ENCODE measurements at regions not wholly inside any gene's neighbourhood (a gene's known extent, or its start where the extent isn't known, plus 50 kb on each side); places are given as distances from the start of the nearest gene placed in this dataset.

- Mint-ChIP-seq H3K4me1 (ENCODE audit: low read depth) (no peaks in the 10 kb centered on the region), H3K36me3 (no peaks in the 10 kb centered on the region), H3K4me3 (no peak overlapping the region), H3K9me3 (no peaks in the 10 kb centered on the region), H3K27ac (no peak overlapping the region), H3K27me3 (no peaks in the 10 kb centered on the region)
- DNase-seq = no peak
- ChIA-PET POLR2A (no interaction called here), CTCF (no interaction called here)
- intact Hi-C loops (cut with micrococcal nuclease) = no loop called here
Observed at GRCh38 chr5:125130591-125130990, 384.2 kb upstream of the ZNF608 start.

DNA sequence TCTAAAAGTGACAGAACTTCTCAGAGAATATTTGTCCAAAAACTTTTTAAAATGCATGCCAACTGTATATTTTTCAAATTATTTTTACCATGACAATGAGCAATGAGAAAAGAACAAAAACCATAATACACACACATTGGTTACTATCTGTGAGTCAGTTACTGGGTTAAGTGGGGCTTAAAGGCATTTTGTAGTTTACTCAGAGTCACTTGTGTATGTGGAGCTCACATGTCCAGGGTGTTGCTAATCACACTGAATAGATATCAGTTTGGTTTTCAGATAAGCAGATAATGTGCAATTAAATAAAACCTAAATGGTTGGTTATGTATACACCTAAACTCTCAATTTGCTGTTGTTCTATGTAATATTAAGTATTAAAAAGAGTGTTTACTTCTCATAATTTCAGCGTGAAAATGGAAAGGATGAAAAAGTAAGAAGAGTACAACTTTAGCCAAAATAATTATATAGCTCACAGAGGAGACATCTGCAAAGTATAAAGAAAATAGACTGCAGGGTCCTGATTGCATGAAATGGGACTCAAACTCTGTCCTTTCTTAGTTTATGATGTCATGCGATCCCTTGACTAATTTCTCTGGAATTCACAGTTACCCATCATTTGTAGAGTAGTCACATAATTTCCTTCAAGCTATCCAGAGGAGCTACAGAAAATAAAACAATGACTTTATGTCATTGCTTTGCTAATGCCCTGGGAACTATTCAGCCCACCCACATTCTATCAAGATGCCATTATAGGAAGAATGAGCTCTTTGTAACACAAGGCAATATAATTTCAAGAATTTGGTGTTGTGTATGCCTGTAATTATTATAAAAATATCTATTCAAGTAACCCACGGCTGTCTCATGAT lies 388.0 kb upstream of the ZNF608 start:
- H3K4me3 Mint-ChIP-seq = no peak overlapping the region
- ChIA-PET POLR2A (no interaction called here), CTCF (no interaction called here)
- H3K4me1 Mint-ChIP-seq (ENCODE audit: low read depth) = no peaks in the 10 kb centered on the region
- H3K36me3 Mint-ChIP-seq = no peaks in the 10 kb centered on the region
- no peak overlapping the region for H3K27ac Mint-ChIP-seq
- H3K27me3 Mint-ChIP-seq = no peaks in the 10 kb centered on the region
- DNase-seq = no peak
- intact Hi-C loops (cut with micrococcal nuclease) = no loop called here
- peaks cover 4% of the 10 kb centered on the region for H3K9me3 Mint-ChIP-seq

DNA sequence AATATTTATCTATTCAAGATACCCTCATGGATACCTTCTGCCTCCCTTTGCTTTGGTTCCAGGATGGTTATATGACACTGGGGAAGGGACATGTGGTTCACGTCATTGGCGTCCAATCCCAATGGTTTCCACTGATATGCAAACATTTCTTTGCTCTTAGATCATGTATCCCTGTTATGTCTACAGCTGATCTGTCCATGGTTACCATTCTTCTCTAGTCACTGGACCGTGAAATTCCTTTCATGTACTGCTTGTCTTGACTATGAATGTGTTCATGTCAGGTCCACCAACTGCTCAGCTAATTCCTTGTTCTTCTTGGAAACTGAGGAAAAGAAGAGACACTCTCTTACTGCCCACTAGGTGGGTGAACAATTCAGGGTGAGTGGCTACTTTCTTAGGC lies 391.1 kb upstream of the ZNF608 start:
- no peaks in the 10 kb centered on the region for H3K36me3 Mint-ChIP-seq
- ChIA-PET POLR2A (no interaction called here), CTCF (no interaction called here)
- peaks cover 4% of the 10 kb centered on the region for H3K9me3 Mint-ChIP-seq
- intact Hi-C loops (cut with micrococcal nuclease) = no loop called here
- H3K4me3 Mint-ChIP-seq = no peak overlapping the region
- no peak overlapping the region for H3K27ac Mint-ChIP-seq
- DNase-seq = no peak
- H3K4me1 Mint-ChIP-seq (ENCODE audit: low read depth) = no peaks in the 10 kb centered on the region
- no peaks in the 10 kb centered on the region for H3K27me3 Mint-ChIP-seq

DNA sequence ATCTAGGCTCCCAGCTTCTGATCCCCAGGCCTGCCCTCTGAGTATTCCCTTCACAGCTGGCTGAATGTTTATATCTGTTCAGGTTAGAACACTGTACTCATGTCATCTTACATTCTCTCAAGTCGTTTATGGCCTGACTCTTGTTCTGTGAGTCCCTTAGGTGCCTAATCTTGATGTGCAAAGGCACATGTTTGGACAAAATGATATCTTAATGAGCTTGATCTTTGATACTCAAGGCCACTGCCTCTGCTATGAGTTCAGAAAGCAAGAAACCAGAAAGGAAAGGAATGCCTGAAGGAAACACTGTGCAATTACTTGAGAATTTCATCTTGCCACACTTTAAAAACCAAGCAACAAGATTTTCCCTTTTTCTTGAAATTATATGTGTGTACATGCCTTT lies 391.8 kb upstream of the ZNF608 start:
- Mint-ChIP-seq H3K36me3 (no peaks in the 10 kb centered on the region), H3K27ac (no peak overlapping the region), H3K9me3 (peaks cover 4% of the 10 kb centered on the region), H3K27me3 (no peaks in the 10 kb centered on the region), H3K4me3 (no peak overlapping the region), H3K4me1 (ENCODE audit: low read depth) (no peaks in the 10 kb centered on the region)
- no peak for DNase-seq
- intact Hi-C loops (cut with micrococcal nuclease) = no loop called here
- ChIA-PET POLR2A (no interaction called here), CTCF (no interaction called here)

DNA sequence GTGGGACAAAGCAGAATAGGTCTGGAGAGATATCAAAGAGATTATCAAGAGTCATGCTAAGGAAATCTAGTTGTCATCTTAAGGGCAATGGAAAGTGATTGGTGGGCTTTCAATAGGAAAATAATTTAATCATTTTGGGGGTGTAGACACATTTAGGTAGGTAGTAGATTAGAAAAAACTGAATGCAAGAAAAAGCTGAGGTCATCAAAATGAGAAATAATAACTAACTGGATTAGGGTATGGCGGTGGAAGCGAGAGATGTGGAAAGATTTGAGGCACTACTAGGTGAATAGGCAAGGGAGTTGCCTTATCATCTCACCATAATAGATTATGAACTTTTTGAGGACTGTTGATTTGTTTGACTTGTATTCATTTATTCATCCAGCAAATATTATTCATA lies 393.2 kb upstream of the ZNF608 start:
- no peak overlapping the region for H3K4me3 Mint-ChIP-seq
- no peaks in the 10 kb centered on the region for H3K27me3 Mint-ChIP-seq
- DNase-seq = no peak
- no peak overlapping the region for H3K27ac Mint-ChIP-seq
- no peaks in the 10 kb centered on the region for H3K36me3 Mint-ChIP-seq
- peaks cover 4% of the 10 kb centered on the region for H3K9me3 Mint-ChIP-seq
- ChIA-PET POLR2A (no interaction called here), CTCF (no interaction called here)
- no peaks in the 10 kb centered on the region for H3K4me1 Mint-ChIP-seq (ENCODE audit: low read depth)
- intact Hi-C loops (cut with micrococcal nuclease) = no loop called here

GRCh38 chr5:125140220-125140619 lies 393.8 kb upstream of the ZNF608 start:
- POLR2A ChIA-PET = no interaction called here
- no peaks in the 10 kb centered on the region for H3K4me1 Mint-ChIP-seq (ENCODE audit: low read depth)
- no peak overlapping the region for H3K27ac Mint-ChIP-seq
- no peaks in the 10 kb centered on the region for H3K27me3 Mint-ChIP-seq
- H3K4me3 Mint-ChIP-seq = no peak overlapping the region
- no peak for DNase-seq
- peaks cover 4% of the 10 kb centered on the region for H3K9me3 Mint-ChIP-seq
- no peaks in the 10 kb centered on the region for H3K36me3 Mint-ChIP-seq
- intact Hi-C loops (cut with micrococcal nuclease) = no loop called here
- CTCF ChIA-PET = no interaction called here

DNA sequence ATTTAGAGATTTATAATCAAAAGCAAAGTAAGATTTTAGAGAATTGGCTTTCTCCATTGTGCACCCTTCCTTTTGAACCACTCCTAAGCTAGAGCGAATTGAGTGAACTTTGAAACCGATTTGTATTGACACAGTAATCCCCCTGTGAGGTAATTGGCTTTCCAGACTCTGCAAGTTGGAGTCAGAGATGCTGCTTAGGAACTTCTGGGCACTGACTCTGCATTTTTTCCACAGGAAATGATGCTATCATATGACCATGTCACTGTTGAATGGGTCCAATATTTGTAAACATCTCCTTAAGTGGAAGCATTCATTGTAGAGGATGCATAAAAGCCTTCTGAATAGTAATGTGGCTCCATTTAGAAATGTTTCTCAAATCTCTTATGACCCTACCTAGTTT lies 394.4 kb upstream of the ZNF608 start:
- Mint-ChIP-seq H3K4me3 (no peak overlapping the region), H3K9me3 (peaks cover 4% of the 10 kb centered on the region)

DNA sequence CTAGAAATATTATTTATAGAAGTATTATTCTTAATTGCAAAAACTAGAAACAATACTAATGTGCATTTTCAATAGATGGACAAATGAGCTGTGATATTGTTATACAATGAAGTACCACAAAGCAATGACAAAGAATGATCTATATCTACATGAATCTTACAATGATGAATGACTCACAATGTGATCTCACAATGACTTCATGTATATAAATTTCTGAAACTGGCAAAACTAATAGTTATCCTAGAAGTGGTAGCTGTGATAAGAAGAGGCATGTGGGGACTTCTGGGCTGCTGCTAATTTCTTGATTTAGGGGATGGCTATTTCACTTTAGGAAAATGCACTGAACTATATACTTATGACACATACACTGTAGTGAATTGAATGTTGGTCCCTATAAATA lies 396.0 kb upstream of the ZNF608 start:
- Mint-ChIP-seq H3K27me3 (no peaks in the 10 kb centered on the region), H3K9me3 (peaks cover 4% of the 10 kb centered on the region), H3K4me3 (no peak overlapping the region), H3K4me1 (ENCODE audit: low read depth) (no peaks in the 10 kb centered on the region), H3K27ac (no peak overlapping the region), H3K36me3 (no peaks in the 10 kb centered on the region)
- POLR2A ChIA-PET = no interaction called here
- CTCF ChIA-PET = no interaction called here
- intact Hi-C loops (cut with micrococcal nuclease) = no loop called here
- DNase-seq = no peak

More for the DNA sequence above, 394.4 kb upstream of the ZNF608 start:
- no peaks in the 10 kb centered on the region for H3K4me1 Mint-ChIP-seq (ENCODE audit: low read depth)
- intact Hi-C loops (cut with micrococcal nuclease) = no loop called here
- no peak for DNase-seq
- ChIA-PET CTCF (no interaction called here), POLR2A (no interaction called here)
- no peaks in the 10 kb centered on the region for H3K27me3 Mint-ChIP-seq
- H3K27ac Mint-ChIP-seq = no peak overlapping the region
- H3K36me3 Mint-ChIP-seq = no peaks in the 10 kb centered on the region

- Mint-ChIP-seq H3K4me3 (no peak overlapping the region), H3K9me3 (peaks cover 4% of the 10 kb centered on the region), H3K27me3 (no peaks in the 10 kb centered on the region), H3K4me1 (ENCODE audit: low read depth) (no peaks in the 10 kb centered on the region), H3K36me3 (no peaks in the 10 kb centered on the region), H3K27ac (no peak overlapping the region)
- intact Hi-C loops (cut with micrococcal nuclease) = no loop called here
- no peak for DNase-seq
- CTCF ChIA-PET = no interaction called here
- POLR2A ChIA-PET = no interaction called here
Observed at GRCh38 chr5:125143011-125143410, 396.6 kb upstream of the ZNF608 start.

- Mint-ChIP-seq H3K9me3 (no peaks in the 10 kb centered on the region), H3K27ac (no peak overlapping the region), H3K36me3 (no peaks in the 10 kb centered on the region), H3K4me1 (ENCODE audit: low read depth) (no peaks in the 10 kb centered on the region), H3K4me3 (no peak overlapping the region), H3K27me3 (no peaks in the 10 kb centered on the region)
- POLR2A ChIA-PET = no interaction called here
- CTCF ChIA-PET = no interaction called here
- DNase-seq = no peak
- intact Hi-C loops (cut with micrococcal nuclease) = no loop called here
Observed at GRCh38 chr5:125148076-125148475, 401.6 kb upstream of the ZNF608 start.

GRCh38 chr5:125148706-125149105 lies 402.3 kb upstream of the ZNF608 start:
- POLR2A ChIA-PET = no interaction called here
- Mint-ChIP-seq H3K36me3 (no peaks in the 10 kb centered on the region), H3K9me3 (no peaks in the 10 kb centered on the region), H3K27me3 (no peaks in the 10 kb centered on the region), H3K4me3 (no peak overlapping the region), H3K4me1 (ENCODE audit: low read depth) (no peaks in the 10 kb centered on the region), H3K27ac (no peak overlapping the region)
- no peak for DNase-seq
- CTCF ChIA-PET = no interaction called here
- intact Hi-C loops (cut with micrococcal nuclease) = no loop called here

GRCh38 chr5:125149110-125149509 lies 402.7 kb upstream of the ZNF608 start:
- POLR2A ChIA-PET = no interaction called here
- Mint-ChIP-seq H3K27ac (no peak overlapping the region), H3K4me3 (no peak overlapping the region), H3K27me3 (no peaks in the 10 kb centered on the region), H3K9me3 (no peaks in the 10 kb centered on the region), H3K36me3 (no peaks in the 10 kb centered on the region), H3K4me1 (ENCODE audit: low read depth) (no peaks in the 10 kb centered on the region)
- no peak for DNase-seq
- intact Hi-C loops (cut with micrococcal nuclease) = no loop called here
- CTCF ChIA-PET = no interaction called here

GRCh38 chr5:125149527-125149926 lies 403.1 kb upstream of the ZNF608 start:
- no peak for DNase-seq
- ChIA-PET POLR2A (no interaction called here), CTCF (no interaction called here)
- no peaks in the 10 kb centered on the region for H3K36me3 Mint-ChIP-seq
- H3K9me3 Mint-ChIP-seq = no peaks in the 10 kb centered on the region
- no peak overlapping the region for H3K4me3 Mint-ChIP-seq
- H3K27me3 Mint-ChIP-seq = no peaks in the 10 kb centered on the region
- H3K4me1 Mint-ChIP-seq (ENCODE audit: low read depth) = no peaks in the 10 kb centered on the region
- intact Hi-C loops (cut with micrococcal nuclease) = no loop called here
- H3K27ac Mint-ChIP-seq = no peak overlapping the region

Measured in activated CD4-positive, alpha-beta memory T cell treated with anti-CD3 and anti-CD28 coated beads for 36 hours (primary cell).